ENCODE measurements at regions not wholly inside any gene's neighbourhood (a gene's known extent, or its start where the extent isn't known, plus 50 kb on each side); places are given as distances from the start of the nearest gene placed in this dataset.
"Not testable (repeated sequence)": the region's sequence is repeated elsewhere in the genome, so short reads cannot be mapped to it uniquely, and the experiment has no call there.

DNA sequence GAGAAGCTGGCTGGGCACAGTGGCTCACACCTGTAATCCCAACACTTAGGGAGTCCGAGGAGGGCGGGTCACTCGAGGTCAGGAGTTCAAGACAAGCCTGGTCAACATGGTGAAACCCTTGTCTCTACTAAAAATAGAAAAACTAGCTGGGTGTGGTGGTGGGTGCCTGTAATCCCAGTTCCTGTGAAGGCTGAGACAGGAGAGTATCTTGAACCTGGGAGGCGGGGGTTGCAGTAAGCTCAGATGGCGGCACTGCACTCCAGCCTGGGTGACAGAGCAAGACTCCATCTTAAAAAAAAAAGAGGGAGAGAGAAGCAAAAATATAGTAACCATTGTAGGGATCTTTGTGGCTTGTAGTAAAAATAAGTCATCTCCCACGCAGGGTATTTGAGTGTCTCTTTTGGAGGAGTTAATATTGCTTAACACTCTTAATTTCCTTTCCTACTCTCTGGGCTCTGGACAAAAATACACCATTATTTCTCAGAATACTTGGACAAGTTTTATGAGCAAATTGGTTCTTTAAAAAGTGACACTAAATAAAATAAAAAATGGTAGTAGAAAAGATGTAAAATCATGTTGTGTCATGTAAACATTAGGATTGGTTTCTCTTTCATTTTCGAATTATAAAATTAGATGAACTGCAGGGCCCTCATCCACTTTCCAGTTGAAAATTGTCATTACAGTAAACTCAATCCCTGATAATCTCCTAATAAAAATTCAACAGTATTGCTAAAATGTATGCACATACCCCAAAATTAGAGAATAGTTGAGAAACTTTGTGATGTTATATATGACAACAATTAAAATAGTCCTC, 61.1 kb upstream of the C12orf71 start (continued):
- TF ChIP-seq HNRNPUL1 (IDR thresholded peaks at IDR 0.05; ENCODE audit: low read depth, low read length) (no peak), RFXAP (CRISPR knock-in tag; IDR thresholded peaks at IDR 0.05; ENCODE audit: borderline replicate concordance) (no peak), POLR2AphosphoS2 (IDR thresholded peaks at IDR 0.05; ENCODE audit: low read depth, low read length) (no peak), ZBTB8A (CRISPR knock-in tag; IDR thresholded peaks at IDR 0.05; ENCODE audit: borderline replicate concordance, low read depth) (no peak), ZFP41 (CRISPR knock-in tag; IDR thresholded peaks at IDR 0.05; ENCODE audit: borderline replicate concordance) (no peak), SRY (CRISPR knock-in tag; IDR thresholded peaks at IDR 0.05) (no peak), XBP1 (CRISPR knock-in tag; IDR thresholded peaks at IDR 0.05) (no peak)
- TF ChIP-seq, protein P1, sequence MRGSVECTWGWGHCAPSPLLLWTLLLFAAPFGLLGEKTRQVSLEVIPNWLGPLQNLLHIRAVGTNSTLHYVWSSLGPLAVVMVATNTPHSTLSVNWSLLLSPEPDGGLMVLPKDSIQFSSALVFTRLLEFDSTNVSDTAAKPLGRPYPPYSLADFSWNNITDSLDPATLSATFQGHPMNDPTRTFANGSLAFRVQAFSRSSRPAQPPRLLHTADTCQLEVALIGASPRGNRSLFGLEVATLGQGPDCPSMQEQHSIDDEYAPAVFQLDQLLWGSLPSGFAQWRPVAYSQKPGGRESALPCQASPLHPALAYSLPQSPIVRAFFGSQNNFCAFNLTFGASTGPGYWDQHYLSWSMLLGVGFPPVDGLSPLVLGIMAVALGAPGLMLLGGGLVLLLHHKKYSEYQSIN (CRISPR knock-in tag; IDR thresholded peaks at IDR 0.05; ENCODE audit: borderline replicate concordance) = no peak
- TF ChIP-seq, protein P2, sequence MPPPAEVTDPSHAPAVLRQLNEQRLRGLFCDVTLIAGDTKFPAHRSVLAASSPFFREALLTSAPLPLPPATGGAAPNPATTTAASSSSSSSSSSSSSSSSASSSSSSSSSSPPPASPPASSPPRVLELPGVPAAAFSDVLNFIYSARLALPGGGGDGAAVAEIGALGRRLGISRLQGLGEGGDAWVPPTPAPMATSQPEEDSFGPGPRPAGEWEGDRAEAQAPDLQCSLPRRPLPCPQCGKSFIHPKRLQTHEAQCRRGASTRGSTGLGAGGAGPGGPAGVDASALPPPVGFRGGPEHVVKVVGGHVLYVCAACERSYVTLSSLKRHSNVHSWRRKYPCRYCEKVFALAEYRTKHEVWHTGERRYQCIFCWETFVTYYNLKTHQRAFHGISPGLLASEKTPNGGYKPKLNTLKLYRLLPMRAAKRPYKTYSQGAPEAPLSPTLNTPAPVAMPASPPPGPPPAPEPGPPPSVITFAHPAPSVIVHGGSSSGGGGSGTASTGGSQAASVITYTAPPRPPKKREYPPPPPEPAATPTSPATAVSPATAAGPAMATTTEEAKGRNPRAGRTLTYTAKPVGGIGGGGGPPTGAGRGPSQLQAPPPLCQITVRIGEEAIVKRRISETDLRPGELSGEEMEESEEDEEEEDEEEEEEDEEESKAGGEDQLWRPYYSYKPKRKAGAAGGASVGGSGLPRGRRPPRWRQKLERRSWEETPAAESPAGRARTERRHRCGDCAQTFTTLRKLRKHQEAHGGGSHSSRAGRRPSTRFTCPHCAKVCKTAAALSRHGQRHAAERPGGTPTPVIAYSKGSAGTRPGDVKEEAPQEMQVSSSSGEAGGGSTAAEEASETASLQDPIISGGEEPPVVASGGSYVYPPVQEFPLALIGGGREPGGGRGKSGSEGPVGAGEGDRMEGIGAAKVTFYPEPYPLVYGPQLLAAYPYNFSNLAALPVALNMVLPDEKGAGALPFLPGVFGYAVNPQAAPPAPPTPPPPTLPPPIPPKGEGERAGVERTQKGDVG (CRISPR knock-in tag; IDR thresholded peaks at IDR 0.05; ENCODE audit: borderline replicate concordance) = no peak

DNA sequence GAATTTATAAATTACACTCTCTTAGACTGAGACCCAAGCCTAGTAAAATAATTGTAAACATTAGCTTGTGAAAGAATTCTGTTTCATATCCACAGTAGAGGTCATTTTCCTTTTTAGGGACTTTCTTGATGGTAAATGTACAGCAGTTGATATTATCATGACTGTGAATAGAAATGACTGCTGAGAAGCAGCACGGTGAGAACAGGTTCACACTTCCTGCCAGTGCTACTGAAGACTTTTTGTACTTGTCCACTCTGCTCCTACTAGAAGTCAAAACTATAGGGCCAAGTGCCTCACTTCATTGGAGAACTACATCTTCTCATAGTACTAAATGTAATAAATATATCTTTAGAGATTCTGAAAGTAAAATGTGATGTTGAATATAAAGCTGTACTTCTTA, 63.3 kb upstream of the C12orf71 start:
- H3K4me3 ChIP-seq (replicated peaks in 1 of 3; ENCODE audit: insufficient read depth in 1 of 3, low read depth in 2 of 3, low read length in 3 of 3); H3K9ac ChIP-seq (ENCODE audit: insufficient read depth, low read depth, low read length); CTCF ChIA-PET (ENCODE audit: low intra/inter-chr PET ratio, low total read pairs); FAIRE-seq; H3K79me2 ChIP-seq (ENCODE audit: insufficient read depth, low read length); intact Hi-C loops (cut with micrococcal nuclease; ENCODE audit: unreplicated experiment); H4K20me1 ChIP-seq (ENCODE audit: insufficient read depth, low read length); H3K36me3 ChIP-seq (replicated peaks in 1 of 2; ENCODE audit: control insufficient read depth in 1 of 2, insufficient read depth in 2 of 2, low read length in 2 of 2); in situ Hi-C loops (cut with HindIII; ENCODE audit: extremely low pct_ligation_motif_present, low pct_unique_long_range_greater_than_20kb); DNase-seq (ENCODE audit: low spot score); H3K9me3 ChIP-seq (ENCODE audit: low read length); BruUV-seq (replicated peaks); H3K27ac ChIP-seq (ENCODE audit: extremely low read length, insufficient read depth, low read length); H2AFZ ChIP-seq (ENCODE audit: low read length); POLR2A ChIA-PET; H3K4me2 ChIP-seq (ENCODE audit: low read depth, low read length); H3K4me1 ChIP-seq (ENCODE audit: insufficient read depth, low read length); ATAC-seq; H3K27me3 ChIP-seq (ENCODE audit: control insufficient read depth in 1 of 2, insufficient read depth in 2 of 2, low read length in 2 of 2): not testable (repeated sequence)
- WGBS (ENCODE audit: low lambda C conversion rate) = 0% methylated on average over 1 of the region's 1 CpG
